Right ventricle myocardium superior (tissue), 1 donor: ENCODE measurements at regions not wholly inside any gene's neighbourhood (a gene's known extent, or its start where the extent isn't known, plus 50 kb on each side); places are given as distances from the start of the nearest gene placed in this dataset.

Experiments used
- ATAC-seq: fragments of 200-7000 bp; cut with Tn5 transposase; one replicate; pipeline ENCODE4 v1.9.1; 2020; ENCODE audit warnings: mild to moderate bottlenecking; ENCODE audit not compliant: poor library complexity
- DNase-seq: peaks from one replicate; pipeline ENCODE4 v3.0.0-alpha.2; 2020
- intact Hi-C: fragments of 100-400 bp; cut with DNase I; formaldehyde crosslinking; loops from one replicate; pipeline ENCODE4 v1.11.2; 2022
- donor health status: DM: no; HTN: yes; CAD: no; lungs with severe emphysema.

DNA sequence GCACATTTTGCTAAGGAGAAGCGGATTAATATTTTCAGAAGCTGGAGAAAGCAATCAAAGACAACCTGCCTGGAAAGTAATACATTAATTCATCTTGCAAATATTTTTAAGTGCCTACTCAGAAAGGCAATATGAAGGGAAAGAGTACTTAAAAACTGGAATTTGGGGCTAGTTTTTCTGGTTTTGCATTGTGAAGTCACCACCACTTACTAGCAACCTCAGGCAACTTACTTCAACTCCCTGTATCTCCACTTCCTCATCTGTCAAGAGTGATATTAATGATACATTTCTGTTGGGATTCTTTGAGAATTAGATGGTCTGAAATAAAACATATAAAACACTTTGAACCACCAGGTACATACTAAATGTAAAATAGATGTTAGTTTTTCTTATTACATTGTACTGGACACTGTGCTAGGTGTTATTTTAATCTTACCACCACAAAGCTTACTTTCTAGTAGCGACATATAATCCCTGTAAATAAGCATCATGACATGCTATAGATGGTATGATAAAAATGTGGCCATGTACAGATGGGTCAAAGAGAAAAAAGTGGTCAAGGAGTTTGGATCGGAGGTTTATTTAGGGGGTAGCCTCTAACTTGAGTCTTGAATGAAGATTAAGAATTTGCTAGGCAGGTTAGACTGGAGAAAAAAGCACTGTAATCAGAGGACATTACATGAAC, 101.2 kb downstream of the SPRY2 start:
- intact Hi-C loops, result no loop called here
- DNase-seq (no peak), ATAC-seq (no peak)

DNA sequence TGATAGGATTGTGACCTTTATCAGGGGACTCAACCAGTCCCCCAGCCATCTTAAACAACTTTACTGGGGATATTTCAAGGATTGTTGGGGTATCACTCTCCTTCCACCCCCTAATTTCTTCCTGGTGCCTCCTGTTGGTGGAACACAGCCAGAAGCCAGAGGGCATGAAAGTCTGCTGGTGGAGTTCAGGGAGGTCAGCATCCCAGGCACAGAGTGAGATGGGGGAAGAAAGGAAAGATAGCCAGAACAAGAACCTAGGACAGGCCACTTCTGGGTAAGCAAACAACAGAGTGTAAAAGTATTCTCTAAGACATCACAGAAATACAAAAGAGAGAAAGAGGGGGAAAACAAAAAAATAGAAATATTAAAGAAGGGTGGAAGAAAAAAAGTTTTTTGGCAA, 101.8 kb downstream of the SPRY2 start:
- no peak for ATAC-seq
- intact Hi-C loops, result no loop called here
- no peak for DNase-seq

- no peak for ATAC-seq
- no peak for DNase-seq
- intact Hi-C loops, result no loop called here
These were observed 103.3 kb downstream of the SPRY2 start for GRCh38 chr13:80237646-80238045.

DNA sequence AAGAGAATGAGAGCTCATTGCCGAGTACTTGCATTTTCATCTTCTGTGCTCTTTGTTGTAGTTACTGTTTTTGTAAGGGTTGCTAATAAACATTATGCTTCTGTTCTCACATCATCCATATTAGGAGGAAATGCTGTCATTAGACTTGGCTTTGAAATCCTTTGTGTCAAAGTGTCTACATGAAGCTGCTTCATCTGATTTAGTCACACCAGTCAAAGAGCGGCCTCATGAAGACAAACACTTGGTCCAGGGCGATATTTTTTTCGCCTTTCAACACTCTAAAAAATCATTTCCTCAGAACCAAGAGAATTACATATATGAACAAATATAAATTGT, 105.0 kb downstream of the SPRY2 start:
- DNase-seq (no peak), ATAC-seq (peak; percentile 61)
- intact Hi-C loops, result no loop called here

GRCh38 chr13:80235166-80235966, 105.6 kb downstream of the SPRY2 start:
- intact Hi-C loops, result no loop called here
- DNase-seq (no peak), ATAC-seq (peak; percentile 67)

GRCh38 chr13:80227645-80228044, 113.3 kb downstream of the SPRY2 start:
- ATAC-seq (no peak), DNase-seq (no peak)
- intact Hi-C loops, result no loop called here

- intact Hi-C loops, result no loop called here
- no peak for ATAC-seq
- no peak for DNase-seq
These were observed 114.3 kb downstream of the SPRY2 start for GRCh38 chr13:80226645-80227044.

DNA sequence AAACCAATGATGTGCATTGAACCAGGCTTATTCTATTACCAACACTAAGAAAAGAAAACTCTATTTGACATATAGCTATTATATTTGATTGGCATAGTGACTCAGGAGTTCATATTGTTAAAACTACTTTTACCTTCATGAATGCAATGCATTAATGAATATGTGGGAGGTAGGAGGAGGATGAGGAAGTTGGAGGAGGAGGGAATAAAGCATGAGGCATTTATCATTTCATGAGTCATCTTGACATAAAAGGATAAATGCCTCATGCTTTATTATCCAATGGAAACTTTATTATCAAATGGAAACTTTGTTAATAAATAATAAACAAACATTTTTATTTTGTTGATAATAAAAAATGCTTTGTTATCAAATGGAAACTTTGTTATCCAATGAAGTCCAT, 116.5 kb downstream of the SPRY2 start:
- DNase-seq (no peak), ATAC-seq (no peak)
- intact Hi-C loops, result no loop called here

- intact Hi-C loops, result no loop called here
- DNase-seq (no peak), ATAC-seq (no peak)
These were observed 123.1 kb downstream of the SPRY2 start for GRCh38 chr13:80217614-80218456.

DNA sequence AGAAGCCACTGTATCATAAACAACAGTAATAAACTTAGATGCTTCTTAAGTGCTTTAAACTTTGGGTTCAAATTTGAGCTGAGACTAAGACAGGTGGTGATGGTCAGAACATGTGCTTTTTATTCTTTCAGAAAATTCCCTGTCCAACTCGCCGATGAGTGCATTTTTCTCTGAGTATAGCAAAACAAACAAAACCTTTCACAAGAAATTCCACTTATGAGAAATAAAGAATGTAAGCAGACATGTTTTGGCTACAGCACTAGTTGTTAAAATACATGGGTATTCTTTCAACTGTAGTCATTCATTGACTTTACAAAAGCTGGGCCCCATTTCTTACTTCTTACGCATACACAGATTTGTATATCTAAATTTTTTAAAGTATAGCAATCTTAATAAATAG, 125.6 kb downstream of the SPRY2 start:
- intact Hi-C loops, result no loop called here
- no peak for ATAC-seq
- no peak for DNase-seq

DNA sequence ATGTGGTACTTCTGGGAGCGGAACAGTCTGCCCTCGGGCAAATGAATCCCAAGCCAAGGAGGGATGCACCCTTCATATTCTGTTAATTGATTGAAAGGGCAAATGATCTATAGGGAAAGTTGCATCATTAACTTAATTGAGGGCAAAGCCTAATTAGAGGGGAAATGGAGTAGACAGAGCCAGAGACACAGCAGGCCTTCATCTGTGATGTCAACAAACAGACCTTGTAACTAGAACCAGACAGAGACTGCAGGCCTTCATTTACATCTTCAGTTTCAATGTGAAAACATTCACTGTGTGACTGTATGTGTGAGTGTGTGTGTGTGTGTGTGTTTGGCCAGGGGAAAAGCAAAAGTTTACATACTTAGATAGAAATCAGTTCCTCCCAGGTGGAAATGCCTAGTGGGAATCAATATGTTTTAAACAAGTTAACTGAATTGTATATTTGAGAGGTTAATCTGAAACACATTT, 126.4 kb downstream of the SPRY2 start:
- intact Hi-C loops, result no loop called here
- ATAC-seq (no peak), DNase-seq (no peak)

DNA sequence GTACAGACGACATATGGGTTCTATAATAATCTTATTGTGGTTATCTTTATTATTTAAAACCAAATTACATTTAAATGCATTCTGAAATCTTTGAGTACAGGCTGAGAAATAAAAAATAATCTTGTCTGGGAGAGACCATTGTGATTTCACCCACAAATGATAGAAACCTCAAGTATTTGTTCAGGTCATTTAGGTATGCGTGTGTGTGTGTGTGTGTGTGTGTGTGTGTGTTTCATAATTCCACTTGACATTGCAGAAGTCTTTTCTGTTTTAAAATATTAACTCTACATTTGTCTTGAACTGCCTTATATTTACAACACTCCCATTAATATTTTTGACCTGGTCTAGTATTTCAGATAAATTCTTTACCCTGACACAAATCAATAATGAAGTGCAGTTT, 126.9 kb downstream of the SPRY2 start:
- DNase-seq (no peak), ATAC-seq (no peak)
- intact Hi-C loops, result no loop called here

DNA sequence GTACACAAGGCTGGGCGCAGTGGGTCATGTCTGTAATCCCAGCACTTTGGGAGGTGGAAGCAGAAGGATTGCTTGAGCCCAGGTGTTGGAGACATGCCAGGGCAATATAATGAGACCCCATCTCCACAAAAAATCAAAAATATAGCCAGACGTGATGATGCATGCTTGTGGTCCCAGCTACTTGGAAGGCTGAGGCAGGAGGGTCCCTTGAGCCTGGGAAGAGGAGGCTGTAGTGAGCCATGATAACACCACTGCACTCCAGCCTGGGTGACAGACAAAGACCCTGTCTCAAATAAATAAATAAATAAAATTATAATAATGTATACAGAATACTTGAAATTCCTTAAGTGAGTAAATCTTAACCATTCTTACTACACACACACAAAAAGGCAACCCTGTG, 127.7 kb downstream of the SPRY2 start:
- intact Hi-C loops, result no loop called here
- no peak for DNase-seq
- ATAC-seq, result no peak

DNA sequence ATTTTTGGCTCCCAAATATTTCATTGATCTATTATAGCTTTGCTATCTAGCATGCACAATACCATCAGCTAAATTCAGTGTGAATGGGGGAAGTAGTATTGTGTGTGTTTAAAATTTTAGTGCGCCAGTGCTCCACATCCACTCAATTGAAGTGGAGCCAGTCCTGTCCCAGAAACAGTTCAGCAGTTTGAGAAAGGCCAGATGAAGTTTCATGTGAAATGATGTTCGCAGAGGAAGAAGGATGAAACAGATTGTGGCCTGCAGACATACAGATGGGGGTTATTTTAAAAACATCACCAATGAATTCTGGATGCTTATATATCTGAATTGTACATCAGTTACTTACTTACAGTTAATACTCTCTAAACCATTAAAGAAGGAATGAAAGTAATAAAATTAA, 129.4 kb downstream of the SPRY2 start:
- ATAC-seq (no peak), DNase-seq (no peak)

DNA sequence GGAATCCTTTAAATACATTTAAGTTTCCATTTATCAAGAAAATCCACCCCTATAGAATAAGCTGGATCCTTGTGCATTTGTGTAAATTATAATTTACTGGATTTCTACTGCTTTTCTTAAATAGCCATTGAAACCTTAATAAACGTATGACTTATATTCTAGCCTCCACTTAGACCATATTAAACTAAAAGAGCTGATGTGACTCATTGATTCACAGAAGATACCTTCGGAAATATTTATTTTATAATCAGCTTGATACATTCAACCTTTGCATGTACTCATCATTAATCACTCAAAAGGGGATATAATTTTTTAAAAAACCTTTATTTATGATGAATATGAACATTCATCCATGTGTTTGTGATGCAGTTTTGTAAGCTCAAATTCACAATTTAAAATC, 136.3 kb downstream of the SPRY2 start:
- intact Hi-C loops, result no loop called here
- no peak for DNase-seq
- no peak for ATAC-seq

More for the DNA sequence above, 129.4 kb downstream of the SPRY2 start:
- intact Hi-C loops, result no loop called here

DNA sequence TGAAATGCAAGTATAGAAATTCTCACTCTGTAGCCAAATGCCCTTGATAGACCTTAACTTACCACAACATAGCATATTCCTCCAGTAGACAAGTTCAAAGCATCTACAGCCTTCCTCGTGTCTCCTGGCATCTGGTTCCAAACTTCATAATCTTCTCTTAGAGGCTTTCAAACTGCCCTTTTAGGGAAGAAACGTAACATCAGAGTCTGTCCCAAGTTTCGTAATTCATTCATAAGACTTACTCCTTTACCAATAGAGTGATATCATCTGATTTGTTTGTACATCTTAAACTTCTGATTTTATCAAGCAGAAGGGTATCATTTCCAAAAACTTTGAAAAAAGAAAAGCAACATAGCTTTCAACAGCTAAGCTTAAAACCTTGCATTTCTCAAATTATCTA, 137.4 kb downstream of the SPRY2 start:
- ATAC-seq, result no peak
- DNase-seq, result no peak
- intact Hi-C loops, result no loop called here

DNA sequence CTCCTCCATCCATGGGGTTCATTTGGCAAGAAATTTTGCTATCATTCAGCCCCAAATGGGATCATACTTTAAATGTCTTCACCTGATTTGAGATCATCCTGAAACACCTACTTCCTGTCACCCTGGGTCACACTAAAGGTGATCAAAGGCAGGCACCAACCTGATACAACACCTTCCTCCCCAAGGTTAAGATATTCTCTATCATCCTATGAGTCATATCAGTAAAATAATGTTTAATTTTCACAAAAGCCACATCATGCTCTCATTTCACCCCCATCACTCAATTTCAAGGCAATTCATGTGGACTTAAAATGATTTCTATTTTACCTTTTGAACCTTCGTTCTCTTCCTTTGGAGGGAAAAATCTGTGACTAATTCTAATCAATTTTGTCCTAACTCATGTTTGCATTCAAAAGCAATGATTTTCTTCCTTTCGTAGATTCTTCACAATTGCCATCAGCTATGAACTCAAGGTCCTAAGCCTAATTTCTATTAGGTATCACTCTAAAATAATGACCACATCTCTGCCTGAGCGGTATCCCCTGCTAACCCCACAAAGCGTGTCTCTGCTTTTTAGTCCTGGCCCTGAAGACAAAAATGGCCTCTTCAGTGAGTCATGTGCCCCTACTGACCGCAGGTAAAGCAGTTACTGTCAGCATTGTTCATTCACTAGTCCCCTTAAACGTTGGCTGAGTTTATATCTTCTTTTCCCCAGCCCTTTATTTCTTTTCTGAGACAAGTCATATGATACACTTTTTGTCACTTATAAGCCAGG, 139.0 kb downstream of the SPRY2 start:
- ATAC-seq (no peak), DNase-seq (no peak)
- intact Hi-C loops, result no loop called here

GRCh38 chr13:80199585-80200292, 141.2 kb downstream of the SPRY2 start:
- DNase-seq, result no peak
- intact Hi-C loops, result no loop called here
- no peak for ATAC-seq
